ENCODE measurements at regions not wholly inside any gene's neighbourhood (a gene's known extent, or its start where the extent isn't known, plus 50 kb on each side); places are given as distances from the start of the nearest gene placed in this dataset.

DNA sequence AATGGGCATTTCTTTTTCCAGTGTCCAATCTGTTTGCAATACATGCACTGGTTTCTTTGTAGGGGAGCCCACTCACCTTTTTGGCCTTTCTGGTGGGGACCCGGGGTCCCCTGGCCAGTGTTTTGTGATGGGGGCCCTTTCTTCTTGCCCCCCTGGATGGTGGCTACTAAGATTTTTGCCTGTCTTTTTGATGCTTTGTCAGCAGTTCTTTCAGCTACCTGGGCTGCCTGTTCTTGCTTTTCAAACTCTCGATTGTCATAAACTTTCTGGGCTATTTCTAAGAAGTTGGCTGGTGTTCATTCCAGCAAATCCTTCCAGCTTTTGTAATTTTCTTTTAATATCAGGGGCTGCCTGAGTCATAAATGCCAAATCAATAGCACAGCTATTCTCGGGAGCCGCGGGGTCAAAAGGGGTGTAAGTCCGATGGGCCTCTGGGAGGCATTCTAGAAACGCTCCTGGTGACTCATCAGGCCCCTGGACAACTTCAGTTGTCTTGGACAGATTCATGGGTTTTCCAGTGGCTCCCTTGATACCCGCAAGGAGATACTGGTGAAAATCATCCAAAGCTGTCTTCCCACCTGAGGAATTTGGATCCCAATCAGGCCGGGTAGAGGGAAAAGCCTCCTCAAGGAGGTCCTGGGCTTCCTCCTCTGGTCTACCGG is 79.0 kb downstream of the PRR15 start:
- TF ChIP-seq POLR2AphosphoS5 (IDR thresholded peaks at IDR 0.05; ENCODE audit: borderline replicate concordance, low read depth, low read length) (no peak), EZH2 (IDR thresholded peaks at IDR 0.05) (no peak)

Measured in SK-N-MC (cell line).